GM12891 (cell line): ENCODE measurements at regions not wholly inside any gene's neighbourhood (a gene's known extent, or its start where the extent isn't known, plus 50 kb on each side); places are given as distances from the start of the nearest gene placed in this dataset.

Experiments used
- DNase-seq: peaks from one replicate; pipeline ENCODE4 v3.0.0; 2011; ENCODE audit warnings: low spot score; ENCODE audit not compliant: insufficient read length
- FAIRE-seq: peaks from 2 replicates; lab custom pipeline; 2011; peaks lifted over from hg19 to GRCh38; lab: Jason Lieb, UNC
- PAX5 ChIP-seq: IDR thresholded peaks from 2 replicates; pipeline ENCODE4 v1.6.1; 2011; ENCODE audit warnings: low read length, moderate library complexity, mild to moderate bottlenecking; ENCODE audit not compliant: insufficient read depth, severe bottlenecking
- POLR2A ChIP-seq: IDR thresholded peaks from 2 replicates; pipeline ENCODE4 v1.6.1; 2011; ENCODE audit warnings: low read depth, low read length, control low read depth
- POLR2AphosphoS5 ChIP-seq: IDR thresholded peaks from 2 replicates; pipeline ENCODE4 v1.6.1; 2011; ENCODE audit warnings: low read depth, low read length, control low read depth
- POU2F2 ChIP-seq: IDR thresholded peaks from 2 replicates; pipeline ENCODE4 v1.6.1; 2011; ENCODE audit warnings: low read depth, mild to moderate bottlenecking, control low read depth, low read length, moderate library complexity
- SPI1 ChIP-seq: IDR thresholded peaks from 2 replicates; pipeline ENCODE4 v1.6.1; 2011; ENCODE audit warnings: low read depth, low read length, control low read depth
- TAF1 ChIP-seq: IDR thresholded peaks from 2 replicates; pipeline ENCODE4 v1.6.1; 2011; ENCODE audit warnings: low read depth, low read length, control low read depth

GRCh38 chr4:74531963-74532794 is 87.2 kb downstream of the AREG start:
- DNase-seq (no peak), FAIRE-seq (peak; percentile 45)
- TF ChIP-seq PAX5 (no peak), POU2F2 (no peak), TAF1 (no peak), POLR2AphosphoS5 (no peak), SPI1 (no peak), POLR2A (no peak)

- no peak for TF ChIP-seq POLR2A
- TF ChIP-seq POLR2AphosphoS5, result no peak
- no peak for TF ChIP-seq SPI1
- TF ChIP-seq POU2F2, result no peak
- TF ChIP-seq PAX5, result no peak
- TF ChIP-seq TAF1, result no peak
- DNase-seq, result no peak
- no peak for FAIRE-seq
These were observed 89.2 kb downstream of the AREG start for GRCh38 chr4:74534121-74534520.

- FAIRE-seq (no peak), DNase-seq (no peak)
- no peak for TF ChIP-seq TAF1
- TF ChIP-seq SPI1, result no peak
These were observed 90.0 kb downstream of the AREG start for GRCh38 chr4:74534936-74535335.

- FAIRE-seq (no peak), DNase-seq (no peak)
- TF ChIP-seq TAF1, result no peak
- no peak for TF ChIP-seq PAX5
- no peak for TF ChIP-seq POU2F2
- TF ChIP-seq POLR2A, result no peak
These were observed 90.6 kb downstream of the AREG start for GRCh38 chr4:74535512-74535911.

- FAIRE-seq (no peak), DNase-seq (no peak)
- no peak for TF ChIP-seq TAF1
- no peak for TF ChIP-seq SPI1
- no peak for TF ChIP-seq POLR2AphosphoS5
These were observed 91.6 kb downstream of the AREG start for GRCh38 chr4:74536557-74536956.

GRCh38 chr4:74537459-74537858 is 92.5 kb downstream of the AREG start:
- no peak for FAIRE-seq
- no peak for TF ChIP-seq SPI1
- TF ChIP-seq POU2F2, result no peak
- TF ChIP-seq POLR2A, result no peak
- no peak for TF ChIP-seq PAX5
- no peak for TF ChIP-seq POLR2AphosphoS5
- no peak for TF ChIP-seq TAF1

GRCh38 chr4:74539044-74539790 is 94.3 kb downstream of the AREG start:
- TF ChIP-seq POU2F2 (no peak), POLR2AphosphoS5 (no peak), SPI1 (no peak), PAX5 (no peak), POLR2A (no peak), TAF1 (no peak)
- DNase-seq (no peak), FAIRE-seq (no peak)

More at GRCh38 chr4:74537459-74537858, 92.5 kb downstream of the AREG start:
- DNase-seq, result no peak

GRCh38 chr4:74540193-74540592 is 95.3 kb downstream of the AREG start:
- FAIRE-seq (no peak), DNase-seq (no peak)
- no peak for TF ChIP-seq SPI1
- no peak for TF ChIP-seq PAX5
- no peak for TF ChIP-seq POLR2A
- no peak for TF ChIP-seq TAF1
- no peak for TF ChIP-seq POU2F2

- TF ChIP-seq POLR2A (no peak), PAX5 (no peak), POU2F2 (no peak), POLR2AphosphoS5 (no peak), SPI1 (no peak), TAF1 (no peak)
- FAIRE-seq (no peak), DNase-seq (no peak)
These were observed 96.7 kb downstream of the AREG start for GRCh38 chr4:74541667-74542066.

GRCh38 chr4:74543231-74543781 is 98.4 kb downstream of the AREG start:
- no peak for TF ChIP-seq TAF1
- TF ChIP-seq SPI1, result peak; percentile 46
- TF ChIP-seq POLR2A, result no peak
- no peak for TF ChIP-seq POLR2AphosphoS5
- TF ChIP-seq PAX5, result no peak
- FAIRE-seq, result no peak
- DNase-seq, result no peak
